SU-DHL-6 (cell line): ENCODE measurements at regions not wholly inside any gene's neighbourhood (a gene's known extent, or its start where the extent isn't known, plus 50 kb on each side); places are given as distances from the start of the nearest gene placed in this dataset.

Source experiments
- H2AFZ ChIP-seq: fragments of 200-600 bp; sonication (generic); 2 replicates; pipeline ENCODE4 v1.6.1; 2014; ENCODE audit warnings: low read depth, mild to moderate bottlenecking, moderate library complexity, mixed read lengths, antibody characterized with exemption, low read length; ENCODE audit not compliant: severe bottlenecking
- H3F3A ChIP-seq: fragments of 200-600 bp; shearing (Covaris generic); 2 replicates; pipeline ENCODE4 v1.6.0; 2016; ENCODE audit warnings: antibody characterized with exemption, mild to moderate bottlenecking; ENCODE audit not compliant: insufficient read depth
- H3K27ac ChIP-seq: fragments of 200-600 bp; sonication (generic); 2 replicates; pipeline ENCODE4 v1.5.1; 2016; ENCODE audit warnings: low read depth, mild to moderate bottlenecking, low read length, moderate library complexity, mixed read lengths
- H3K27me3 ChIP-seq: fragments of 200-600 bp; sonication (generic), shearing (Covaris generic); 2 replicates; pipeline ENCODE4 v1.6.0; 2014; ENCODE audit warnings: mild to moderate bottlenecking, low read length
- H3K36me3 ChIP-seq: fragments of 200-600 bp; sonication (generic); 2 replicates; pipeline ENCODE4 v1.6.1; 2014; ENCODE audit warnings: mild to moderate bottlenecking, low read length, mixed read lengths
- H3K4me2 ChIP-seq: fragments of 300-600, 200-600 bp; shearing (Covaris generic), sonication (generic); 2 replicates; pipeline ENCODE4 v1.6.0; 2014; ENCODE audit warnings: low read length, low read depth, mild to moderate bottlenecking; ENCODE audit not compliant: poor library complexity, severe bottlenecking
- H3K4me3 ChIP-seq: fragments of 200-600 bp; sonication (generic); 2 replicates; pipeline ENCODE4 v1.5.1; 2014; ENCODE audit warnings: antibody characterized with exemption, low read length, mild to moderate bottlenecking, mixed read lengths; ENCODE audit not compliant: insufficient read depth, poor library complexity, severe bottlenecking
- H3K79me2 ChIP-seq: fragments of 200-600 bp; sonication (generic); 2 replicates; pipeline ENCODE4 v1.6.1; 2014; ENCODE audit warnings: mild to moderate bottlenecking, low read length, moderate library complexity; ENCODE audit not compliant: insufficient read depth
- H3K9ac ChIP-seq: fragments of 200-600 bp; sonication (generic); 2 replicates; pipeline ENCODE4 v1.7.0; 2014; ENCODE audit warnings: mild to moderate bottlenecking, low read length
- H3K9me2 ChIP-seq: fragments of 200-600 bp; sonication (generic); replicated peaks from 2 replicates; pipeline ENCODE4 v1.6.1; 2014; ENCODE audit warnings: low read length; ENCODE audit not compliant: insufficient read depth
- H3K9me3 ChIP-seq: fragments of 200-600 bp; sonication (generic); 2 replicates; pipeline ENCODE4 v1.6.1; 2014; ENCODE audit warnings: low read length, mixed read lengths; ENCODE audit not compliant: insufficient read depth
- H4K20me1 ChIP-seq: fragments of 200-600 bp; sonication (generic); 2 replicates; pipeline ENCODE4 v1.6.1; 2014; ENCODE audit warnings: low read depth, mild to moderate bottlenecking, antibody characterized with exemption, low read length, moderate library complexity, mixed read lengths
- EZH2phosphoT487 ChIP-seq: fragments of 200-600 bp; sonication (generic), shearing (Covaris generic); conservative IDR thresholded peaks from 2 replicates; pipeline ENCODE4 v1.6.1; 2018; ENCODE audit warnings: mild to moderate bottlenecking, antibody characterized with exemption, low read length, moderate library complexity, mixed read lengths
- TF ChIP-seq, protein P1 (sequence below): fragments of 200-600 bp; sonication (generic); IDR thresholded peaks from one replicate; pipeline ENCODE4 v1.5.1; 2017; ENCODE audit warnings: antibody characterized with exemption, mild to moderate bottlenecking, low read length, moderate library complexity; ENCODE audit not compliant: insufficient read depth, poor library complexity, severe bottlenecking

DNA sequence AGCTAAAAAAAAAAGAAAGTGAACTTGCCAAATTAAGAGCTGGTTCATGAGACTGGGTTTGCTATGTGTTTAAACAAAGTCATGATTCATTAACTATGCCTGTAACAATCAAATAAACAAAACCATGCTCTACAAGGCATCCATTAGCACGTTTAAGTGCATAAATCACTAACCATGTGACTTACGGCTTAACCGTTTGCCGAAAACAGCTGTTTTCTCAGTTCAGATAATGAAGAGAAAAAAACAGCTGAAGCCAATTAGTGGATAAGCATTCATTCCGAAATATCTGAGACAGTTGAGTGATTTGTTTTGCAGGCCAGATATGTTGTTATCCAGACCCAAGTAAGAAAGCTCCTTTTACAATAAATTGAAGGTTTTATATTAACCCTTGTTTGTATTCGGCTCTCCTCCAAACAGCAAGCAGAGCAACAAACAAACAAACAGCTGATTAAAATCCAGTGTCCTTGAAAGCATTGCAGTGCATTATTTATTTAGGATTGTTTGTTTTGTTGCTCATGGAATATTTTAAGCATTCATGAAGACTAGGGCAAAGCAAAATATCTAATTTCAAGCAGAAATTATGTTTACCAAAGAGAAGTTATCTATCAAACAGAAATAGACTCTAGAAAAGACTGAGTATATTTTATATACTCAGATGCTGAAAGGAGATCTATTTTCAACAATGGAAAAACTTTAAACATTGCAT is 343.5 kb downstream of the RFPL4B start:
- Histone ChIP-seq H3K36me3 (no peaks in the 10 kb centered on the region), H3K4me2 (no peak overlapping the region), H3K9me2 (no peaks in the 10 kb centered on the region), H3K4me3 (no peak overlapping the region), H4K20me1 (no peaks in the 10 kb centered on the region), H3K27ac (no peak overlapping the region), H2AFZ (no peak overlapping the region), H3K9me3 (no peaks in the 10 kb centered on the region), H3K27me3 (no peaks in the 10 kb centered on the region), H3K9ac (no peak overlapping the region), H3K79me2 (no peaks in the 10 kb centered on the region), H3F3A (no peaks in the 10 kb centered on the region)
- TF ChIP-seq, protein P1, sequence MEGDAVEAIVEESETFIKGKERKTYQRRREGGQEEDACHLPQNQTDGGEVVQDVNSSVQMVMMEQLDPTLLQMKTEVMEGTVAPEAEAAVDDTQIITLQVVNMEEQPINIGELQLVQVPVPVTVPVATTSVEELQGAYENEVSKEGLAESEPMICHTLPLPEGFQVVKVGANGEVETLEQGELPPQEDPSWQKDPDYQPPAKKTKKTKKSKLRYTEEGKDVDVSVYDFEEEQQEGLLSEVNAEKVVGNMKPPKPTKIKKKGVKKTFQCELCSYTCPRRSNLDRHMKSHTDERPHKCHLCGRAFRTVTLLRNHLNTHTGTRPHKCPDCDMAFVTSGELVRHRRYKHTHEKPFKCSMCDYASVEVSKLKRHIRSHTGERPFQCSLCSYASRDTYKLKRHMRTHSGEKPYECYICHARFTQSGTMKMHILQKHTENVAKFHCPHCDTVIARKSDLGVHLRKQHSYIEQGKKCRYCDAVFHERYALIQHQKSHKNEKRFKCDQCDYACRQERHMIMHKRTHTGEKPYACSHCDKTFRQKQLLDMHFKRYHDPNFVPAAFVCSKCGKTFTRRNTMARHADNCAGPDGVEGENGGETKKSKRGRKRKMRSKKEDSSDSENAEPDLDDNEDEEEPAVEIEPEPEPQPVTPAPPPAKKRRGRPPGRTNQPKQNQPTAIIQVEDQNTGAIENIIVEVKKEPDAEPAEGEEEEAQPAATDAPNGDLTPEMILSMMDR, result no peak
- no peak for TF ChIP-seq EZH2phosphoT487

DNA sequence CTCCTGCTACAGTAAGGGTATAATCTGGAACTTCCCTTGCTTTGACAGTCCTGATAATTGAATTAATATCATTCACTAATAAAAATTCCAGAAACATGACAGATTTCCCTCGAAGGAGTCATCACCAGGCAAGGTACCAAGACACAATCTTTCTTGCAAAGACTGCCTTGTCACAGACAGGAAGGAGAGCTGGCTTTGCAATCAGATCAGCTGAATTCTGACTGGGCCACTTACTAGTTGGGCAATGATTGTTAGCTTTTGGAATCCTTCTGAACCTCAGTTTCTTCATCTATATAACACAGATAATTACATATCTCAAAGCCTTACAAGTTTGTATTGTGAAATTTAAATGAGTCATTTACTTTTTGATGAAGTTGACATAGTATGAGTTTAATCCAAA is 344.2 kb downstream of the RFPL4B start:
- no peak overlapping the region for H3K4me2 ChIP-seq
- H2AFZ ChIP-seq, result no peak overlapping the region
- H3K79me2 ChIP-seq, result no peaks in the 10 kb centered on the region
- no peaks in the 10 kb centered on the region for H3K9me3 ChIP-seq
- H3K27me3 ChIP-seq, result no peaks in the 10 kb centered on the region
- no peaks in the 10 kb centered on the region for H3K9me2 ChIP-seq
- no peaks in the 10 kb centered on the region for H4K20me1 ChIP-seq
- no peaks in the 10 kb centered on the region for H3F3A ChIP-seq
- no peak overlapping the region for H3K4me3 ChIP-seq
- TF ChIP-seq EZH2phosphoT487, result no peak
- TF ChIP-seq, protein P1, result no peak
- H3K9ac ChIP-seq, result no peak overlapping the region
- no peaks in the 10 kb centered on the region for H3K36me3 ChIP-seq
- H3K27ac ChIP-seq, result no peak overlapping the region

DNA sequence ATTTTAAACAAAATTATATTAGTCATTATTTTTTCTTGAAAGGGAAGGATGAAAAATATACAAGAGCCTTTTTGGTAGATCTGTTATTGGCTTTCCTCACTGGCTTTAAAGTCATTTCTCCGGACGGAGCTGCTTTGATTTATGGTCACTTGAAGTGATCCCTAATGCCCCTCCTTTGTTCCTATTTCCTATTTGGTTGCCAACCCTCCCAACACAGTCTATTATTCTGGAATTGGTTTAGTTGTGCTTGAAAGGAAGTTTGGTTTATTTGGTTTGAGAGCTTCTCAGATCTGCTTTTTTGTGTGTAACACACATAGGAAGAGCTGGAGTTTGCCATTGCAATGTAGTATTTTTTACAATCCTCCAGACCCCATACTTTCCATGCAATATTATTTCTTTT is 347.9 kb downstream of the RFPL4B start:
- Histone ChIP-seq H3K27me3 (no peaks in the 10 kb centered on the region), H3K9me2 (no peaks in the 10 kb centered on the region), H3K4me2 (no peak overlapping the region), H3F3A (no peaks in the 10 kb centered on the region), H3K9me3 (no peaks in the 10 kb centered on the region), H3K79me2 (no peaks in the 10 kb centered on the region), H3K27ac (no peak overlapping the region), H3K9ac (no peak overlapping the region), H2AFZ (no peak overlapping the region), H3K4me3 (no peak overlapping the region), H3K36me3 (no peaks in the 10 kb centered on the region), H4K20me1 (no peaks in the 10 kb centered on the region)
- TF ChIP-seq, protein P1, result no peak
- no peak for TF ChIP-seq EZH2phosphoT487
